Right renal cortex interstitium (tissue), 3 donors: ENCODE measurements at regions not wholly inside any gene's neighbourhood (a gene's known extent, or its start where the extent isn't known, plus 50 kb on each side); places are given as distances from the start of the nearest gene placed in this dataset.
A peak's percentile ranks its signal among the peaks of the same experiment; 100 is the strongest.

Source experiments
- DNase-seq, 3 donors: peaks; one replicate each; pipeline ENCODE4 v3.0.0-alpha.2; 2013; ENCODE audit warnings: low read depth in 3 of 3, low spot score in 2 of 3

DNA sequence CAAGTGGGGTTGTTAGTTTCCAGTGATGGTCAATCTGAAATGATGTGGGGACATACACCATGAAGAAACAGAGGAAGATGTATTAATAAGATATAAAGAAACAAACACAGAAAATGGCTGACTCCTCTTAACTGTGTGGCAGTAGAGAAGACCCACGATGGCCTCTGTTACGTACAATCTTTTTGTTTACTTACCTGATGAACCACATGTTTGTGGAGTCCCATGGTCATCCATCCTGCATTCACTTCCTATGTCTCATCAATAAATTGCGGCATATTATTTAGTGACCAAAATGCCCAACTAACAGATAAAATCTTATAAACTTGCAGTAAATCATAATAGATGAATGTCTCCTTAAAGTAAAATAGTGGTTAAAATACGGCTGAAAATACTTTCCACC lies 740.1 kb upstream of the LINC00305 start:
- DNase-seq: no peak

DNA sequence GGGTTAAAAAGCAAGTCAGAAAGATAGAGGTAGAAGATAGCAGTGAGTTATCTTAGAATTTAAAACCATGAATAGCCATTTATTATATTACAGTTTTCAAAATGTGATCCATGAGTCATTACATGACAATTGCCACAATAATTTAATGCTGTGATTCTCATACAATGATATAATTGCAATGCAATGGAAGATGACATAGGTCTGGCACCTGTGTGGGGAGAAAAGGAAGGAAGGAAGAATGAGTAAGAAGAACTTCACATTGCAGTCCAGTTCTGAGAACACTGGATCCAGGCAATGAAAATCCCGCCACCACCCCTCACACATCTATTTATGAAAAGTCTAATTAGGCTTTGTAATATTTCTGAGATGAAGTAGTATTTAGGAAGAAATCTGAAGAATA lies 738.1 kb upstream of the LINC00305 start:
- DNase-seq: no peak

DNA sequence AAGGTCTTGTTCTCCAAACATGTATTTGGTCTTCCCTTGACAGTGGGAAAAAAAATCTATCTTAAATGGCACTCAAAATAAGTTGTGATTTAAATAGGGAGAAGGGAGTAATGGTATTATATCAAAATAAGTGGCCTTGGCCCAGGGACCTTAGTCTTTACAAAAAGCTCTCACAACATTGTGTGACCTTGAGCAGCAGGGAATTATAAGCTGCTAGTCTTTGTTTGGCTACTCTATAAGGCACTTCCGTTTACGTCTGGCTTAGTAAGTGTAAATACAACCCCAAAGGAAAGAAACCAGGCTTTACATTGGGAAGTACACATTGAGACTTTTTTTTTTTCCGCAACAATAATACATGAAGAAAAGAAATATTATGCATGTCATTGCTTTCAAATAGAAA lies 734.0 kb upstream of the LINC00305 start:
- DNase-seq: peak; percentile 15 to 27 (median 23)

DNA sequence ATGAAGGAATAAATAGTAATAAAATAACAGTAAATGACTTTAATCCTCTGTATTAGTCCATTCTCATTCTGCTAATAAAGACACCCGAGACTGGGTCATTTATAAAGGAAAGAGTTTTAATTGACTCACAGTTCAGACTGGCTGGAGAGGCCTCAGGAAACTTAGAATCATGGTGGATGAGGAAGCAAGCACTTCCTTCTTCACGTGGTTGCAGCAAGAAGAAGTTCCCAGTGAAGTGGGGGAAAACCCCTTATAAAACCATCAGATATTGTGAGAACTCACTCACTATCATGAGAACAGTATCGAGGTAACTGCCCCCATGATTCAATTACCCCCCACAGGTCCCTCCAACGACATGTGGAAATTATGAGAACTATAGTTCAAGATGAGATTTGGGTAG lies 727.9 kb upstream of the LINC00305 start:
- DNase-seq: no peak

DNA sequence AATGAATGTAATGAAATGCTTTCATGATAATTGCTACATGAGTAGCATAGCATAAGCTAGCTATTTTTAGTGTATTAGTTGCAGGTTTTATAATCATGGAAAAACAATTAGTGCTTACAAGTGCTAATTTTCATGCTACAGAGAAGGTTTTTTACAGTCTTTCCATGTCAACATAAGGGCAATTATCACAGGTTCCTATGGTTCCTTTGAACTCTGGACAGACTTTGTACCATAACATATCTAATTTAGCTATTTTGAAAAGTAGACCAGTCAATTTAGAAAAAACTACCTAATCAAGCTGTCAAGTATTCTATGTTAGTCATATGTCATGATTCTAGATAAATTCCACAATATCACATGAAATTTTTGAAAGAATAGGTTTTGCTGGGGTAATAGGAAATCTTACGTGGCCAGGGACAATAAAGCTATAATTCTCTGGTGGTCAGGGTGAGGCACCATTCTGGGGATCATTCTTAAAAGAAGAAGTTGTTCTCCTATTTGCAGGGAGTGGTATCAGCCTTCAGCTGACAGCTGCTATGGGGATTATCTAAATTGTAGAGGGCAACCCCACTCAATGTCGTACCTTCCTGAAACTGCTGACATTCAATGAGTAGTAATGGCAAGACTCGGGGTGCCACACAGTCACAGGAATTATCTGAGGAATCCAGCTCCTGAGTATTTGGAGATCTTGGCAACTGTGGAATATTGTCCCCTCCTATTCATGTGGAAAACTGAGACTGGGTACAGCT lies 724.0 kb upstream of the LINC00305 start:
- no peak for DNase-seq

- DNase-seq: no peak
Measured at GRCh38 chr18:64854112-64854511, 705.2 kb upstream of the LINC00305 start.

- DNase-seq: no peak
Measured at GRCh38 chr18:64852281-64852680, 703.4 kb upstream of the LINC00305 start.

DNA sequence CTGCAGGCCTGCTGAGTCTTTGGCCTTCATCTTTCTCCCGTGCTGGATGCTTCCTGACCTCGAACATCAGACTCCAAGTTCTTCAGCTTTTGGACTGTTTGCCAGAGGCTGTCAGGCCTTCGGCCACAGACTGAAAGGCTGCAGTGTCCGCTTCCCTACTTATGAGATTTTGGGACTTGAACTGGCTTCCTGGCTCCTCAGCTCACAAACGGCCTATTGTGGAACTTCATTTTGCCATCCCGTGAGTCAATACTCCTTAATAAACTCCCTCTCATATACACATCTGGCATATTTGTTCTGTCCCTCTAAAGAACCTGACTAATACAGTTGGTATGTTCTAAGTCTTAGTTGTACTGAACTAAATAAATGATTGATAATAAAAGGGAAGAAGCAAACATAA lies 702.8 kb upstream of the LINC00305 start:
- no peak for DNase-seq

GRCh38 chr18:64850791-64851190 lies 701.9 kb upstream of the LINC00305 start:
- DNase-seq: no peak

GRCh38 chr18:64840911-64841701 lies 692.2 kb upstream of the LINC00305 start:
- no peak for DNase-seq

DNA sequence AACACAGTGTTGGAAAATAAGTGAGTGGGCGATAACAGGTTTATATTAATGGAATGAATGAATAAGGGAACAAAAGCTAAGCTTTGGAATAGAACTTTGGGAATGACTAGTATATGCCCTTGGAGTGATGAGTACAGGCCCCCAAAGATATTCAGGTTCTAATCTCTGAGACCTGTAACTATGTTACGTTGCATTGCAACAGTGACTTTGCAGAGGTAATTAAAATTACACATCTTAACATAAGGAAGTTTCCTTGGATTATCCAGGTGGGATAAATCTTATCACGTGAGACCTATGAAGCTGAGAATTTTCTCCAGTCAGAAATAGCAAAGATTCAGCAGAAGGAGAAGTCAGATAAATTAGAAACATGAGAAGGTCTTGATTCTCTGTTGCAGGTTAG lies 661.5 kb upstream of the LINC00305 start:
- DNase-seq: no peak

- no peak for DNase-seq
Measured at GRCh38 chr18:64809801-64810200, 660.9 kb upstream of the LINC00305 start.

- no peak for DNase-seq
Measured at GRCh38 chr18:64807560-64807959, 658.7 kb upstream of the LINC00305 start.

DNA sequence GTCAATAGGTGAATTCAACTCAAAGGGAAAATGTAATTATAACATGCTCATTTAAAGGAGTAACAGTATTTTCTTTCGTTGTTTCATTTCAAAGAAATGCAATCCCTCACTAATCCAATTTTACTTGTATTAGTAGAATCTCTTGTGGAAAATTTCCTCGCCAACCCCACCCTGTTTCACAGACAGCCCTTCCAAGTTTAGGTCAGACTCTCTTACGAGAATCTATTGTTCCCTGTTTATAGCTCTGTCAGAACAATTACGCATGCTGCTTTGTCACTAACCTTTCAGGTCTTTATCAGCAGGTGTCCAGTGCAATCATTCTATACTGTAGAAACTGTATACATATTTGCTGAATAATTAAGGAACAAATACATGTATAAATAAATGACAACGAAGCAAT lies 657.8 kb upstream of the LINC00305 start:
- no peak for DNase-seq

DNA sequence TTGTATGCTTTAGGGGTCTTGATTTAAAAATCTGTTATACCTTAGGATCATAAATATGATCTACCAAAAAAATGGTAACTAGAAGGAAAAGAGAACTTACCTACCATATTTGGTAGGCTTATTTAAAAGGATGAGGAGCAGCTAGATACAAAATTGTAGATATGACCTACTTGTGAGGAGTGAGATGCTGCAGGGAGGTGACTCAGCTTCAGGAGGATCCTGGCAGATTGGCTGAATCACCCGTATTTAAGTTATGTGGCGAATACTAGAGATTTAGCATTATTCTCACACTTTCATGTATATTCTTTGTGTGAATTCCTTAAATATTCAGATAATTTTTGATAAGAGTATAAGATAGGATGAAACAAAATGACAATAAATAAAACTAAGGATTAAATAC lies 657.3 kb upstream of the LINC00305 start:
- DNase-seq: no peak

DNA sequence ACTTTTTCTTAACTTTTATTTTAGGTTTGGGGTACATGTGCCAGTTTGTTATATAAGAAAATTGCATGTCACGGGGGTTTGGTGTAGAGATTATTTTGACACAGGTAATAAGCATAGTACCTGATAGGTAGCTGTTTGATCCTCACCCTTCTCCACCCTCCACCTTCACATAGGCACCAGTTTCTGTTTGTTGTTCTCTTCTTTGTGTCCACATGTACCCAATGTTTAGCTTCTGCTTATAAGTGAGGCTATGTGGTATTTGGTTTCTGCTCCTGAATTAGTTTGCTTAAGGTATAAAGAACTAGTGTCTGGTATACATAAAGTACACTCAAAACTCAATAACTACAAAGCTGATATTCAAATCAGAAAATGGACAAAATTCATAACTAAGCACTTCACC lies 654.6 kb upstream of the LINC00305 start:
- DNase-seq: no peak

DNA sequence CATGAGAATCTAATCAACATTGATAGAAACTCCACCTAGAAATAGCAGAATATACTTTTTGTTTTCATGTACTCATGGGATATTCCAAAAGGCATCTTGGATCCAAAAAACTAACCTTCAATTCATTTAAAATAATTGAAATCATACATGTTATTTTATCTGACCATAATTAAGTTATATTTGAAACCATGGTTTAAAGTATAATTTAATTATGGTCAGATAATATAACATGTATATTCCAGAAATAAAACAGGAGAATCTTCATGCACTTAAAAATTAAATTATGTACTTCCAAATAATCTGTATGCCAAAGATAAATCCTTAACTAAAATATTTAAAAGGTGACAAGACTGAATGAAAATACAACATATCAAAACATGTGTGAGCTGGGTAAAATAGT lies 651.3 kb upstream of the LINC00305 start:
- DNase-seq: no peak

DNA sequence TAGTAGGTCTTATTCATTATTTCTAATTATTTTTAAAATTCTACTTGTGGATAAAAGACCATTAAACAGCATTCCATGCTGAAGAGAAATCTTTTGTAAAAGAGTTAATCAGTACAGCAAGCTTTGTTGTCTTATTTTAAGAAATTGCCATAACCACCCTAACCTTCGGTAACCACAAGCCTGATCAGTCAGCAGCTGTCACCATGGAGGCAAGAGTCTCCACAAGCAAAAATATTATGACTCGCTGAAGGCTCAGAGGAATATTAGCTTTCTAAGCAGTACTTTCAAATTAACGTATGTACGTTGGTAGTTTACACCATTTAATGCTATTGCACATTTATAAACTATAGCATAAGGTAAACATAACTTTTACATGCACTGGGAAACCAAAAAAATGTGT lies 650.5 kb upstream of the LINC00305 start:
- DNase-seq: no peak

DNA sequence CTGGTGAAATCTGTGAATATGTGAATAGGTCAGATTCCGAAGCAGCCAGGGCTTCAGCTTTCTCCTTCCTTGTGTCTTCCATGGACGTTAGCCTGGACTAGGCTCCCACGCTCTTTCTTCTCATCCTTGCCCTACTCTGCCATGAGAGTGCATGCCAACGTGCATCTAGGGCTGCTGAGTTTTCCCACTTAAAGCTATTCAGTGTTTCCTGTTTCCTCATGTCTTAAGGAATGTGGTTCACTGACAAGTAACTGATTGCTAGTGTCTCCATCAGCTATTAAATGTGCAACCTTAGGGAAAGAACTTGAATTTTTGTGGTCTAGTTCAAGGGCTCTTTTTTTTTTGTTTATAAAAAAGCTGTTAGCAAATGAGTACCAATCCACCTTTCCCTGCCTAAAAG lies 642.3 kb upstream of the LINC00305 start:
- no peak for DNase-seq

DNA sequence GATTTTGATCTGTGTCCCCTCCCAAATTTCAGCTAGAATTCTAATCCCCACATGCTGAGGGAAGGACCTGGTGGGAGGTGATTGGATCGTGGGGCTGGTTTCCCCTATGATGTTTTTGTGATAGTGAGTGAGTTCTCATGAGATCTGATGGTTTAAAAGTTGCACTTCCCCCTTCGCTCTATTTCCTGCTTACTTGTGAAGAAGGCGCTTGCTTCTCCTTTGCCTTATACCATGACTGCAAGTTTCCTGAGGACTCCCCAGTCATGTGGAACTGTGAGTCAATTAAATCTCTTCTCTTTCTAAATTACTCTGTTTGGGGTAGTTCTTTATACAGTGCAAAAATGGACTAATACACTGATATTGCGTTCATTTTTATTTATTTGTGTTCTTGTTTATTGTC lies 636.8 kb upstream of the LINC00305 start:
- no peak for DNase-seq

DNA sequence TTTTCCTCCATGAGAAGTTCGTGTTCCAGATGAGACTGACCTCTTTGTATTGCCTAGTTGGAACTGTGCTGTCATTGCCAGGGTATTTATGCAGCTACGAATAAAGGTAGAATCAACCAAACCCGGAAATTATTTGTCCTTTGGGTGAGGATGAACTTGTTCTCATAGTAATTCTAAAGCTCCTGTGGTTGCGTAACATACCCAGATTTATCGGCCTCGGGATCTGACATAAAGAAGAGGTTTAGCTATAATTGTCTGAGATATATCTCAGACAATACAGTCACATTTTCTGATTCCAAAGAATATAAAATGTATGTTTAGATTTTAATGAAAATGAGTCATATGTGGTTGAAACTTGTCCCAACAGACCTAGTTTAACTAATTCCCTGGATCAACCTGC lies 628.7 kb upstream of the LINC00305 start:
- DNase-seq: no peak

GRCh38 chr18:64765908-64766307 lies 617.0 kb upstream of the LINC00305 start:
- no peak for DNase-seq
